Psoas muscle (tissue), 7 donors: ENCODE measurements at regions not wholly inside any gene's neighbourhood (a gene's known extent, or its start where the extent isn't known, plus 50 kb on each side); places are given as distances from the start of the nearest gene placed in this dataset.
"Not testable (repeated sequence)": the region's sequence is repeated elsewhere in the genome, so short reads cannot be mapped to it uniquely, and the experiment has no call there.

Source experiments
- ATAC-seq, 4 donors: fragments of 200-7000 bp; cut with Tn5 transposase; one replicate each; pipeline ENCODE4 v1.9.1; 2020; ENCODE audit warnings: moderate library complexity in 3 of 4, mild to moderate bottlenecking in 2 of 4
- DNase-seq, 2 donors: peaks; one replicate each; pipeline ENCODE4 v3.0.0-alpha.2; 2020
- H3K27ac ChIP-seq: fragments of 200-600 bp; one replicate; pipeline ENCODE4 v1.8.0; 2022
- H3K27me3 ChIP-seq, 3 donors: fragments of 200-600 bp in 1 of 3; one replicate each; pipeline versions ENCODE4 v1.6.1 to v1.8.0; 2013 to 2022; ENCODE audit warnings: low read length in 2 of 3, mild to moderate bottlenecking in 2 of 3, moderate library complexity in 1 of 3; ENCODE audit not compliant: insufficient read depth in 3 of 3
- H3K36me3 ChIP-seq, 2 donors: fragments of 200-600 bp in 1 of 2; one replicate each; pipeline versions ENCODE4 v1.6.1 to v1.8.0; 2013 to 2022; ENCODE audit warnings: low read depth in 1 of 2, mild to moderate bottlenecking in 1 of 2, moderate library complexity in 1 of 2; ENCODE audit not compliant: insufficient read depth in 1 of 2
- H3K4me1 ChIP-seq: fragments of 200-600 bp; one replicate; pipeline ENCODE4 v1.8.0; 2022
- H3K4me3 ChIP-seq: fragments of 200-600 bp; one replicate; pipeline ENCODE4 v1.8.0; 2022; ENCODE audit warnings: mild to moderate bottlenecking
- H3K9me3 ChIP-seq: fragments of 200-600 bp; one replicate; pipeline ENCODE4 v1.8.0; 2022
- CTCF ChIP-seq: fragments of 200-600 bp; IDR thresholded peaks from one replicate; pipeline ENCODE4 v1.8.0; 2022; ENCODE audit warnings: antibody characterized with exemption
- WGBS, 3 donors: extraction: QIAGEN DNeasy Blood & Tissue Kit; methylation state at CpG; one replicate each; pipeline versions ENCODE4 v1.1.6 to v1.1.7; 2013; 5-methylcytosine and 5-hydroxymethylcytosine counted together
- intact Hi-C, 2 donors: fragments of 100-400 bp; cut with DNase I; formaldehyde crosslinking; loops; one replicate each; pipeline versions ENCODE4 v1.11.0 to v1.14.2; 2022
- donor health status: healthy with polysubstance abuse.
- donor health status: DM: no; HTN: no; CAD: no; lungs with moderate emphysema.
- donor health status: Bipolar disorder and iron deficiency.
- donor health status: healthy.
- donor health status: DM: yes; HTN: yes; CAD: no.
- donor health status: DM: no; HTN: no; CAD: no.
- donor health status: DM: yes; HTN: yes; CAD: no.

- 86 to 91% (median 89%) methylated on average over 2 of the region's 2 CpGs for WGBS, 3 donors
- no peak overlapping the region for H3K4me3 ChIP-seq
- ATAC-seq (no peak), DNase-seq (no peak)
- intact Hi-C loops: no loop called here
- no peaks in the 10 kb centered on the region for H3K9me3 ChIP-seq
- no peak for TF ChIP-seq CTCF
- no peaks in the 10 kb centered on the region for H3K4me1 ChIP-seq
- no peaks in the 10 kb centered on the region for H3K27me3 ChIP-seq
- no peaks in the 10 kb centered on the region for H3K36me3 ChIP-seq
- H3K27ac ChIP-seq: no peak overlapping the region
Observed at GRCh38 chr3:161925749-161926360, 429.2 kb downstream of the OTOL1 start.

GRCh38 chr3:161927131-161927530 is 430.5 kb downstream of the OTOL1 start:
- Histone ChIP-seq H3K27me3 (no peaks in the 10 kb centered on the region), H3K4me3 (no peak overlapping the region), H3K4me1 (no peaks in the 10 kb centered on the region), H3K9me3 (no peaks in the 10 kb centered on the region), H3K36me3 (no peaks in the 10 kb centered on the region), H3K27ac (no peak overlapping the region)
- 14 to 30% (median 23%) methylated on average over 1 of the region's 1 CpG for WGBS, 3 donors
- intact Hi-C loops: no loop called here
- TF ChIP-seq CTCF: no peak
- ATAC-seq (no peak), DNase-seq (no peak)

- H3K27me3 ChIP-seq: no peaks in the 10 kb centered on the region
- H3K9me3 ChIP-seq: peaks cover under 1% of the 10 kb centered on the region
- DNase-seq (no peak), ATAC-seq (no peak)
- intact Hi-C loops: no loop called here
- no peaks in the 10 kb centered on the region for H3K36me3 ChIP-seq
- H3K4me3 ChIP-seq: no peak overlapping the region
- H3K27ac ChIP-seq: no peak overlapping the region
- no peak for TF ChIP-seq CTCF
- H3K4me1 ChIP-seq: no peaks in the 10 kb centered on the region
- WGBS, 3 donors: 39 to 60% (median 39%) methylated on average over 4 of the region's 4 CpGs
Observed at GRCh38 chr3:161939918-161940620, 443.5 kb downstream of the OTOL1 start.

GRCh38 chr3:161940621-161940965 is 444.0 kb downstream of the OTOL1 start:
- WGBS, 3 donors: 51 to 57% (median 56%) methylated on average over 4 of the region's 4 CpGs
- H3K4me1 ChIP-seq: no peaks in the 10 kb centered on the region
- H3K27ac ChIP-seq: no peak overlapping the region
- no peaks in the 10 kb centered on the region for H3K27me3 ChIP-seq
- no peaks in the 10 kb centered on the region for H3K36me3 ChIP-seq
- TF ChIP-seq CTCF: no peak
- peaks cover 4% of the 10 kb centered on the region for H3K9me3 ChIP-seq
- ATAC-seq (no peak), DNase-seq (no peak)
- no peak overlapping the region for H3K4me3 ChIP-seq
- intact Hi-C loops: no loop called here

GRCh38 chr3:161941891-161942290 is 445.3 kb downstream of the OTOL1 start:
- no peak overlapping the region for H3K27ac ChIP-seq
- peaks cover 4% of the 10 kb centered on the region for H3K9me3 ChIP-seq
- H3K4me1 ChIP-seq: no peaks in the 10 kb centered on the region
- intact Hi-C loops: no loop called here
- H3K27me3 ChIP-seq: no peaks in the 10 kb centered on the region
- no peaks in the 10 kb centered on the region for H3K36me3 ChIP-seq
- no peak for TF ChIP-seq CTCF
- no peak overlapping the region for H3K4me3 ChIP-seq
- ATAC-seq (no peak), DNase-seq (no peak)
- WGBS, 3 donors: 68 to 74% (median 72%) methylated on average over 1 of the region's 1 CpG

GRCh38 chr3:161943801-161944345 is 447.3 kb downstream of the OTOL1 start:
- WGBS, 3 donors: 92 to 94% (median 94%) methylated on average over 12 of the region's 12 CpGs
- not testable (repeated sequence) for ATAC-seq

More at GRCh38 chr3:161943801-161944345, 447.3 kb downstream of the OTOL1 start:
- H3K4me1 ChIP-seq, H3K27ac ChIP-seq, H3K4me3 ChIP-seq, H3K9me3 ChIP-seq, H3K36me3 ChIP-seq, DNase-seq, intact Hi-C loops, H3K27me3 ChIP-seq: not testable (repeated sequence)
